ENCODE measurements at regions not wholly inside any gene's neighbourhood (a gene's known extent, or its start where the extent isn't known, plus 50 kb on each side); places are given as distances from the start of the nearest gene placed in this dataset.

DNA sequence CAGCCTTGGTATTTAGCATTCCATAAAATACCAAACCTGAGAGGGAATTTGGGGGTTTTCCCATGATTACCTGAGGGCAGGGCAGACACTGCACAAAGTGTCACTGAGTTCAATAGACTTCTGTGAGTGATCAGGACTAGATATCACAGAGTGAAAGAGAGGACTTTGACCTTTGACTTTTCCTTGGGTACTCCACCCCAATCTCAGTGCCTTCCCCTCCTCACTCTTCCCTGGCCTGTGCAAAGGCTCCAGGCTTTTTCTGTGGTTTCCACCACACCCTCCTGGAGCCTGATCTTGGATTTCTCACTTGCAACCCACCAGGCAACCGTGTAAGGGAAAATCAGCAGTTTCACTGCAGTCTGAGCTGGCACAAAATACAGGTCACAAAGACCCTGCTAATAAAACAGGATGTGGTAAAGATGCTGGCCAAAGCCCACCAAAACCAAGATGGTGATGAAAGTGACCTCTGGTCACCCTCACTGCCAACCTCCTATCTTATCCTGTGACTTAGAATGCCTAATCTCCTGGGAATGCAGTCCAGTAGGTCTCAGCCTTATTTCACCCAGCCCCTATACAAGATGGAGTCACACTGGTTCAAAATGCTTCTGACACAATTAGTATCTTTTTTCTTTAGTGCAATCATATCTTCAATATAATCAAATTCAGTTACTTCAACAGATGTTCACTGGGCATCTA, 64.0 kb downstream of the BOD1L2 start:
- ChIA-PET POLR2A (no interaction called here), CTCF (no interaction called here)
- no peak for DNase-seq (ENCODE audit: extremely low spot score)
- no peak for TF ChIP-seq FOXM1 (IDR thresholded peaks at IDR 0.05; ENCODE audit: borderline replicate concordance)
- TF ChIP-seq SP1 (IDR thresholded peaks at IDR 0.05), result no peak
- no peak for TF ChIP-seq TARDBP (IDR thresholded peaks at IDR 0.05)
- TF ChIP-seq BHLHE40 (IDR thresholded peaks at IDR 0.05; ENCODE audit: borderline replicate concordance), result no peak
- TF ChIP-seq SUZ12 (IDR thresholded peaks at IDR 0.05), result no peak

DNA sequence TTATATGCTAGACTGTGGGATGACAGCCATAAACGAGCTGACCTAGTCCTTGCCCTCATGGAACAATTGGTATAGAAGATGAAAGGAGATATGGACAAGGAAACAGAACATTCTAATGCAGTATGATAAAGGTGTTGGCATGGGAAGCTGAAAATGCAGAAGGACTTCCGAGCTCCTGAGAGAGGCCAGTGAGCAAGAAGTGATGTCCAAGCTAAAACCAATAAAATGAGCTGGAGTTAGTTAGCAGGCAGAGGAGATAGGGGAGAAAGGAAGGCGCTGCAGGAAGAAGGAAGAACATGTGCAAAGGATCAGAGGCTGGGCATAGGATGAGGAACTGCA, 64.5 kb downstream of the BOD1L2 start:
- ChIA-PET CTCF (no interaction called here), POLR2A (interaction anchor here (0.6 kb wide), 1 partner anchor 234 kb away, joined by 3 read pairs; no protein-coding TSS in a partner anchor)
- DNase-seq (ENCODE audit: extremely low spot score), result no peak
- TF ChIP-seq ZNF384 (IDR thresholded peaks at IDR 0.05), result no peak
- TF ChIP-seq CTBP1 (IDR thresholded peaks at IDR 0.05; ENCODE audit: borderline replicate concordance), result no peak
- no peak for TF ChIP-seq SP1 (IDR thresholded peaks at IDR 0.05)

DNA sequence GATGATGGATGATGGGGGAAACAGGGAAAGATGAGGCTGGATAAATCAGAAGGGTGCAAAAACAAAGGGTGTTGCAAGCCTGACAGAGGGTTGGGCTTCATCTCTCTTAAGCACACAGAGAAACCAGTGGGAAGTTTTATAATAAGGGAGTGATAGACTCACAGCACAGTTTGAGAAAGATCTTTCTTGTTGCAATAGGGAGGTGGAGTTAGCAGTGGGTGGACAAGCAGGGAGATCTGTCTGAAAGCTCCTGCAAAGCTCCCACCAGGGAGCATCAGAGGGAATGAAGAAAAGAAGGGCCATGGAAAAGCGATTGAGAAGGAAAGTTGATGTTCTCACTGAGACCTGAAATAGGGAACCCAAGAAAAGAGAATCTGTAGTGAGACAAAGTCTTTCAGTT, 64.9 kb downstream of the BOD1L2 start:
- no peak for DNase-seq (ENCODE audit: extremely low spot score)
- ChIA-PET POLR2A (interaction anchor here (0.6 kb wide), 1 partner anchor 234 kb away, joined by 3 read pairs; no protein-coding TSS in a partner anchor), CTCF (no interaction called here)
- no peak for TF ChIP-seq BHLHE40 (IDR thresholded peaks at IDR 0.05; ENCODE audit: borderline replicate concordance)

DNA sequence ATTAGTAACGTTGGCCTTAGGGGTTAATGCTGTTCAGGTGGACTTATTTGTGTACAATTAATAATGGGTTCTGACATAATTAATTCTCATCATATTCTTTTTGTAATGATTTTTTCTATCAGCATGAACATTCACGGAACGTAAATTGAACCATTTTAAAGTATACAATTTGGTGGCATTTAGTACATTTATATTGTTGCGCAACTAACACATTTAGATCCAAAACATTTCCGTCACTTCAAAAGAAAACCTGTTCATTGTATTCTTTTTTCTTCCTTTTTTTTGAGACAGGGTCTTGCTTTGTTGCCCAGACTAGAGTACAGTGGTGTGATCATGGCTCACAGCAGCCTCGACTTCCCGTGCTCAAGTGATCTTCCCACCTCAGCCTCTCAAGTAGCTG, 65.8 kb downstream of the BOD1L2 start:
- ChIA-PET CTCF (no interaction called here), POLR2A (no interaction called here)
- no peak for TF ChIP-seq SP1 (IDR thresholded peaks at IDR 0.05)
- no peak for TF ChIP-seq FOXA1 (IDR thresholded peaks at IDR 0.05)
- no peak for TF ChIP-seq FOXM1 (IDR thresholded peaks at IDR 0.05; ENCODE audit: borderline replicate concordance)
- TF ChIP-seq L3MBTL2 (conservative IDR thresholded peaks at IDR 0.05), result no peak
- TF ChIP-seq TARDBP (IDR thresholded peaks at IDR 0.05), result no peak
- no peak for TF ChIP-seq BHLHE40 (IDR thresholded peaks at IDR 0.05; ENCODE audit: borderline replicate concordance)
- TF ChIP-seq, protein P1, sequence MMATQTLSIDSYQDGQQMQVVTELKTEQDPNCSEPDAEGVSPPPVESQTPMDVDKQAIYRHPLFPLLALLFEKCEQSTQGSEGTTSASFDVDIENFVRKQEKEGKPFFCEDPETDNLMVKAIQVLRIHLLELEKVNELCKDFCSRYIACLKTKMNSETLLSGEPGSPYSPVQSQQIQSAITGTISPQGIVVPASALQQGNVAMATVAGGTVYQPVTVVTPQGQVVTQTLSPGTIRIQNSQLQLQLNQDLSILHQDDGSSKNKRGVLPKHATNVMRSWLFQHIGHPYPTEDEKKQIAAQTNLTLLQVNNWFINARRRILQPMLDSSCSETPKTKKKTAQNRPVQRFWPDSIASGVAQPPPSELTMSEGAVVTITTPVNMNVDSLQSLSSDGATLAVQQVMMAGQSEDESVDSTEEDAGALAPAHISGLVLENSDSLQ (IDR thresholded peaks at IDR 0.05), result no peak
- TF ChIP-seq HDGF (IDR thresholded peaks at IDR 0.05; ENCODE audit: borderline replicate concordance), result no peak
- TF ChIP-seq NFRKB (IDR thresholded peaks at IDR 0.05), result no peak
- no peak for TF ChIP-seq ELF4 (IDR thresholded peaks at IDR 0.05)
- TF ChIP-seq SUZ12 (IDR thresholded peaks at IDR 0.05), result no peak
- TF ChIP-seq CTBP1 (IDR thresholded peaks at IDR 0.05; ENCODE audit: borderline replicate concordance), result no peak
- no peak for TF ChIP-seq ZNF384 (IDR thresholded peaks at IDR 0.05)
- no peak for TF ChIP-seq LEF1 (IDR thresholded peaks at IDR 0.05; ENCODE audit: borderline replicate concordance)
- no peak for TF ChIP-seq ARNT (IDR thresholded peaks at IDR 0.05)
- TF ChIP-seq FOXK2 (IDR thresholded peaks at IDR 0.05), result no peak
- DNase-seq (ENCODE audit: extremely low spot score), result no peak

DNA sequence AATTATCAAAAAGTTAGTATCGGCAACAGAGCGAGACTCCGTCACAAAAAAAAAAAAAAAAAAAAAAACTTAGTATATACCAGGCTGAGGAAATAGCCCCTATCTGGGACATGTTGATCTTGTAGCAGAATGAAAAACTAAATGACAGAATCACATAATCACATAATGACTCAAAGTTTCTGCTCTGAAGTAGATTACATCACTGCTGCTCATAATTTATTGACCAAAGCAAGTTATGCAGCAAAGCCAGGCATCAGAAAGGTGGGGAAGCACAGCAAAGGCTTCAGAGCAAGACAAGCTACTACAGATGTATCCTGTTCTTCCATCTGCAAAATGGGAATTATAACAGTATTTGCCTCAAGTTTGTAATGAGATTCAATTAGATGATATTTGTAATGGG, 68.1 kb downstream of the BOD1L2 start:
- no peak for DNase-seq (ENCODE audit: extremely low spot score)
- no peak for TF ChIP-seq SP1 (IDR thresholded peaks at IDR 0.05)
- no peak for TF ChIP-seq FOXK2 (IDR thresholded peaks at IDR 0.05)
- TF ChIP-seq ELF4 (IDR thresholded peaks at IDR 0.05), result no peak
- TF ChIP-seq TARDBP (IDR thresholded peaks at IDR 0.05), result no peak
- no peak for TF ChIP-seq HDGF (IDR thresholded peaks at IDR 0.05; ENCODE audit: borderline replicate concordance)
- TF ChIP-seq FOXM1 (IDR thresholded peaks at IDR 0.05; ENCODE audit: borderline replicate concordance), result no peak
- TF ChIP-seq ZNF384 (IDR thresholded peaks at IDR 0.05), result no peak
- no peak for TF ChIP-seq NFRKB (IDR thresholded peaks at IDR 0.05)
- ChIA-PET POLR2A (no interaction called here), CTCF (no interaction called here)

DNA sequence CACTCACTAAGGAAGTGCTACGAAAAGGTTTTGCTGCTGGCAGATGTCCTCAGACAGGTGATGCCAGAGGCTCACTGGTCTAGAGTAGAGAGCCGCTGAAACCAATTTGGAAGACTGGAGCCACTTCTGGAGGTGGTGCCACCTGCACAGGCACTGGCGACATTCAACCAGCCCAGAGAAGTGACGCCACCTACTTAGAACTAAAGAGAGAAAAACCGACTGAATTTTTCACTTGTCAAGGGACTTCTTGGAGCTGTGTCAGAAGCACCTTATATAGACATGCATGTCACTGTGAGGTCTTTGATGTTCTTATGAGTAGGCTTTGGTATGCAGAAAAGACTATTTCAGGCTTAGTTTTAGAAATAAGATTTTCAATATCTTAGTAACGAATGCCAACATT, 71.4 kb downstream of the BOD1L2 start:
- DNase-seq (ENCODE audit: extremely low spot score), result no peak
- TF ChIP-seq NFRKB (IDR thresholded peaks at IDR 0.05) (no peak), LEF1 (IDR thresholded peaks at IDR 0.05; ENCODE audit: borderline replicate concordance) (no peak), L3MBTL2 (conservative IDR thresholded peaks at IDR 0.05) (no peak), FOXA1 (IDR thresholded peaks at IDR 0.05) (no peak), SUZ12 (IDR thresholded peaks at IDR 0.05) (no peak), FOXK2 (IDR thresholded peaks at IDR 0.05) (no peak), ELF4 (IDR thresholded peaks at IDR 0.05) (no peak)
- ChIA-PET CTCF (no interaction called here), POLR2A (no interaction called here)

DNA sequence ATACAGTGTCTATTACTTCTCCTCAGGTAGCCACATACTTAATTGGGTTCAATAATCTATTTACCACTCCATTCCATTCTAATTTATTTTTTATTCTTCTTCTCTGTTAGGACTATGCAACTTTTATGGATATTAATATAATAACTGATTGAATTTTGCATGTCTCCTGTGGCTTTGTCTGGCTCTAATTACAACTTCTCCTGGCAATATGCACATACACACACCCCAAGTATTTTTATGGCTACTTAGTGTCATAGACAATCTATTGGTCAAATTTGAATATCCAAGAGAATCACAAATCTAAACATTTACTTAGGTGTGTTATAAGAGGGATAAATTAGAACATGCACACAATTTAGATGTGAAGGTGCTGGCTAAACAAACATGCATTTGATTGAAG, 73.1 kb downstream of the BOD1L2 start:
- ChIA-PET POLR2A (no interaction called here), CTCF (no interaction called here)
- no peak for TF ChIP-seq NFRKB (IDR thresholded peaks at IDR 0.05)
- no peak for TF ChIP-seq ELF4 (IDR thresholded peaks at IDR 0.05)
- no peak for TF ChIP-seq HDGF (IDR thresholded peaks at IDR 0.05; ENCODE audit: borderline replicate concordance)
- TF ChIP-seq ARNT (IDR thresholded peaks at IDR 0.05), result no peak
- no peak for DNase-seq (ENCODE audit: extremely low spot score)

DNA sequence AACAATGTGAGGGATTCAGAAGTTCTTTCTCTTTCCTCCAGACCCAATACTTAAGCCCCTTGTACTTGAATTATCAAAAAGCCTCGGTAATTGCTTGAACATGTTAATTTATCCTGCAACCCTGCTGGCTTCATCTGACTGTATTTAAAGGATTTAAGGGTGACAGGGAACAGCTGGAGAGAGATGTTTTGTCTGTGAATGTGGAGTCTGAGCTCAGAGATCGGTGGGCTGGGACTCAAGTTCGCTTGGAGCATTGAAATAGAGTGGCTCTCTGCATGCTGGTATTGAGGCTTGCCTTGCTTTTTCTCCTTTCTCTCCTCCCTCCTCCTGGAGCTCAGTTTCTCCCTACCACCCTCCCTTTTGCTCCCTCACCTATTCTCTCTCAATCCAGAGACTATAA, 73.6 kb downstream of the BOD1L2 start:
- no peak for DNase-seq (ENCODE audit: extremely low spot score)
- TF ChIP-seq, protein P1 (IDR thresholded peaks at IDR 0.05), result no peak
- TF ChIP-seq ARNT (IDR thresholded peaks at IDR 0.05) (no peak), BHLHE40 (IDR thresholded peaks at IDR 0.05; ENCODE audit: borderline replicate concordance) (no peak), FOXK2 (IDR thresholded peaks at IDR 0.05) (no peak), ELF4 (IDR thresholded peaks at IDR 0.05) (no peak), LEF1 (IDR thresholded peaks at IDR 0.05; ENCODE audit: borderline replicate concordance) (no peak), CTBP1 (IDR thresholded peaks at IDR 0.05; ENCODE audit: borderline replicate concordance) (no peak), FOXM1 (IDR thresholded peaks at IDR 0.05; ENCODE audit: borderline replicate concordance) (no peak), FOXA1 (IDR thresholded peaks at IDR 0.05) (no peak), L3MBTL2 (conservative IDR thresholded peaks at IDR 0.05) (no peak), NFRKB (IDR thresholded peaks at IDR 0.05) (no peak), SP1 (IDR thresholded peaks at IDR 0.05) (no peak), HDGF (IDR thresholded peaks at IDR 0.05; ENCODE audit: borderline replicate concordance) (no peak), TARDBP (IDR thresholded peaks at IDR 0.05) (no peak), ZNF384 (IDR thresholded peaks at IDR 0.05) (no peak)
- POLR2A ChIA-PET, result no interaction called here
- CTCF ChIA-PET, result no interaction called here

Data from HEK293T (cell line).